ENCODE measurements at regions not wholly inside any gene's neighbourhood (a gene's known extent, or its start where the extent isn't known, plus 50 kb on each side); places are given as distances from the start of the nearest gene placed in this dataset.

GRCh38 chr3:74302969-74303368 is 311.5 kb downstream of the CNTN3 start:
- DNase-seq (ENCODE audit: low spot score) (no peak), ATAC-seq (no peak)
- H3K4me3 Mint-ChIP-seq, result no peak overlapping the region
- H3K9me3 Mint-ChIP-seq, result no peaks in the 10 kb centered on the region
- ChIA-PET CTCF (no interaction called here), POLR2A (no interaction called here)
- peaks cover under 1% of the 10 kb centered on the region; the same call in 1 of the 2 replicates for H3K4me1 Mint-ChIP-seq
- TF ChIP-seq ZBTB43 (CRISPR knock-in tag; IDR thresholded peaks at IDR 0.05), result no peak
- no peak for TF ChIP-seq GRHL2 (CRISPR knock-in tag; IDR thresholded peaks at IDR 0.05; ENCODE audit: insufficient replicate concordance, severe bottlenecking)
- no peak for TF ChIP-seq ZNF416 (CRISPR knock-in tag; IDR thresholded peaks at IDR 0.05)
- H3K27me3 Mint-ChIP-seq (ENCODE audit: low read depth), result no peaks in the 10 kb centered on the region
- H3K27ac Mint-ChIP-seq, result no peak overlapping the region
- H3K36me3 Mint-ChIP-seq, result no peaks in the 10 kb centered on the region

GRCh38 chr3:74302281-74302680 is 312.2 kb downstream of the CNTN3 start:
- no peaks in the 10 kb centered on the region for H3K27me3 Mint-ChIP-seq (ENCODE audit: low read depth)

GRCh38 chr3:74301056-74301455 is 313.4 kb downstream of the CNTN3 start:
- POLR2A ChIA-PET, result no interaction called here
- no peak overlapping the region for H3K27ac Mint-ChIP-seq
- ATAC-seq (no peak), DNase-seq (ENCODE audit: low spot score) (no peak)
- H3K4me3 Mint-ChIP-seq, result no peak overlapping the region
- H3K36me3 Mint-ChIP-seq, result no peaks in the 10 kb centered on the region
- no peaks in the 10 kb centered on the region for H3K27me3 Mint-ChIP-seq (ENCODE audit: low read depth)
- H3K9me3 Mint-ChIP-seq, result no peaks in the 10 kb centered on the region
- peaks cover 13% of the 10 kb centered on the region for H3K4me1 Mint-ChIP-seq
- no peak for TF ChIP-seq NR2C2 (CRISPR knock-in tag; IDR thresholded peaks at IDR 0.05)
- no peak for TF ChIP-seq GABPB1 (CRISPR knock-in tag; IDR thresholded peaks at IDR 0.05)
- no peak for TF ChIP-seq SMAD3 (CRISPR knock-in tag; IDR thresholded peaks at IDR 0.05; ENCODE audit: borderline replicate concordance)
- TF ChIP-seq PREB (CRISPR knock-in tag; IDR thresholded peaks at IDR 0.05; ENCODE audit: borderline replicate concordance), result no peak
- TF ChIP-seq ERG (CRISPR knock-in tag; IDR thresholded peaks at IDR 0.05), result no peak
- TF ChIP-seq CREM (CRISPR knock-in tag; IDR thresholded peaks at IDR 0.05), result no peak
- no peak for TF ChIP-seq USF1 (CRISPR knock-in tag; IDR thresholded peaks at IDR 0.05)
- TF ChIP-seq ATF3 (CRISPR knock-in tag; conservative IDR thresholded peaks at IDR 0.05), result no peak
- TF ChIP-seq NFYB (CRISPR knock-in tag; conservative IDR thresholded peaks at IDR 0.05; ENCODE audit: low read depth), result no peak
- no peak for TF ChIP-seq ZNF416 (CRISPR knock-in tag; IDR thresholded peaks at IDR 0.05)
- TF ChIP-seq E2F1 (CRISPR knock-in tag; IDR thresholded peaks at IDR 0.05), result no peak
- CTCF ChIA-PET, result no interaction called here

More at GRCh38 chr3:74302281-74302680, 312.2 kb downstream of the CNTN3 start:
- no peak overlapping the region for H3K4me3 Mint-ChIP-seq
- no peak for ATAC-seq
- no peaks in the 10 kb centered on the region for H3K9me3 Mint-ChIP-seq
- no peaks in the 10 kb centered on the region for H3K36me3 Mint-ChIP-seq
- ChIA-PET POLR2A (no interaction called here), CTCF (no interaction called here)
- peaks cover 7% of the 10 kb centered on the region for H3K4me1 Mint-ChIP-seq
- no peak for DNase-seq (ENCODE audit: low spot score)
- TF ChIP-seq TCF7 (CRISPR knock-in tag; IDR thresholded peaks at IDR 0.05; ENCODE audit: low read depth), result no peak
- TF ChIP-seq ZNF423 (CRISPR knock-in tag; IDR thresholded peaks at IDR 0.05), result no peak
- no peak for TF ChIP-seq FOXP1 (CRISPR knock-in tag; IDR thresholded peaks at IDR 0.05; ENCODE audit: borderline replicate concordance)
- TF ChIP-seq ZNF396 (CRISPR knock-in tag; IDR thresholded peaks at IDR 0.05; ENCODE audit: borderline replicate concordance), result no peak
- no peak for TF ChIP-seq ZNF232 (CRISPR knock-in tag; IDR thresholded peaks at IDR 0.05)
- no peak overlapping the region for H3K27ac Mint-ChIP-seq
